ENCODE measurements at regions not wholly inside any gene's neighbourhood (a gene's known extent, or its start where the extent isn't known, plus 50 kb on each side); places are given as distances from the start of the nearest gene placed in this dataset.

- H3K4me3 ChIP-seq, result no peak overlapping the region
- H3K27ac ChIP-seq, result no peak overlapping the region
- 85 to 91% methylated on average over 3 of the region's 3 CpGs for WGBS, 2 donors
Measured at GRCh38 chr13:57784633-57785032, 153.1 kb downstream of the PCDH17 start.

DNA sequence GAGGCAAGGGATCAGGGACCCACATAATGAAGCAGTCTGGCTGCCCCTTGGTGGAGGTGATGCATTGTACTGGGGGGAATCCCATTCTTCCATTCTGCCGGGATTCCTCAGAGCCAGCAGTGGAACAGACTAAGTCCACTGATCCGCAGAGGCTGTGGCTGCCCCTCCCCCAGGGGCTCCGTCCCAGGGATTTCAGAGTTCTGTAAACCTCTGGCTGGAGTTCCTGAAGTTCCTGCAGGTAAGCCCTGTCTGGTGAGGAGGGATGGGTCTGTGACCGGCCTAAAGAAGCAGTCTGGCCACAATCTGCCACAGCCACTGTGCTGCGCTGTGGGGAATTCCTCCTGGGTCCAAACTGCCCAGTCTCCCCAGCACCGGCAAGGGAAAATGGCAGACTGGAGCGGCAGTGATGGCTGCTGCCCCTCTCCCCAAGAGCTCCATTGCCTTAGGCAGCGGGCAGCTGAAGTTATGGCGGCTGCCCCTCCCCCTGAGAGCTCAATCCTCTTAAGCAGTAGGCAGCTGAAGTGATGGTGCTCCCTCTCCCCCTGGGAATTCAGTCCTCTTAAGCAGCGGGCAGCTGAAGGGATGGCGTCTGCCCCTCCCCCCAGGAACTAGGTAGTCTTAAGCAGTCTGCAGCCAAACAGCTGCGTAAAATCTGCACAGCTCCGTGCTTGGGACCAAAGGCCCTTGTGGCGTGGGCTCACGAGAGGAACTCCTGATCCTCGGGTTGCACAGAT, 155.7 kb downstream of the PCDH17 start:
- WGBS, 2 donors, result 95% methylated on average over 16 of the region's 16 CpGs; no CpG with 5 or more reads in 1 of the 2 donors
- Histone ChIP-seq H3K27me3 (no peaks in the 10 kb centered on the region), H3K4me1 (no peaks in the 10 kb centered on the region), H3K9me3 (no peaks in the 10 kb centered on the region), H3K4me3 (no peak overlapping the region), H3K27ac (no peak overlapping the region), H3K36me3 (no peaks in the 10 kb centered on the region)
- ATAC-seq (ENCODE audit: low FRiP score in 2 of 2), result no peak
- DNase-seq, result no peak
- TF ChIP-seq POLR2A (IDR thresholded peaks at IDR 0.05) (no peak), POLR2AphosphoS5 (IDR thresholded peaks at IDR 0.05) (no peak), CTCF (IDR thresholded peaks at IDR 0.05) (no peak), EP300 (IDR thresholded peaks at IDR 0.05) (no peak)

More at GRCh38 chr13:57784633-57785032, 153.1 kb downstream of the PCDH17 start:
- no peak for ATAC-seq (ENCODE audit: low FRiP score in 2 of 2)
- Histone ChIP-seq H3K27me3 (no peaks in the 10 kb centered on the region), H3K9me3 (no peaks in the 10 kb centered on the region), H3K4me1 (no peaks in the 10 kb centered on the region), H3K36me3 (no peaks in the 10 kb centered on the region)
- no peak for TF ChIP-seq EP300 (IDR thresholded peaks at IDR 0.05)
- no peak for TF ChIP-seq CTCF (IDR thresholded peaks at IDR 0.05)
- no peak for TF ChIP-seq POLR2AphosphoS5 (IDR thresholded peaks at IDR 0.05)
- no peak for TF ChIP-seq POLR2A (IDR thresholded peaks at IDR 0.05)
- no peak for DNase-seq

DNA sequence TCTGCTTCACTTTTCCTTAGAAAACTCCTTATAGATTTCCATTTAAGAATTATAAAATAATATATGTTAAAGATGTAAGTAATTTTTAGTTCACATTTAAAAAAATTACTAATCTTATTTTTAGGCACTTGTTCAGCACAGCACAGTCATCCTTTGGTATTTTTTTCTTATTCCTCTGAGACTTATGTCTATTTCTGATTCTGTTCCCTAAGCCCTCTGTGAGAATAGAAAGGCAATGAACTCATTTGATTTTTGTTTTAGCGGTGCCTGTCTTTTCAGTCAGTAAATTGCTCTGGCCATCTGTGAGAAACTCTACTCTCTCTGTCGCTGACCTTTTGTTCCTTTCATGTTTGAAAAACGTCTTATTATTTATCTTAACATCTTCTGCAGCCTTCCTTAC, 168.1 kb downstream of the PCDH17 start:
- Histone ChIP-seq H3K9me3 (no peaks in the 10 kb centered on the region), H3K27ac (no peak overlapping the region), H3K27me3 (no peaks in the 10 kb centered on the region), H3K4me1 (no peaks in the 10 kb centered on the region), H3K36me3 (no peaks in the 10 kb centered on the region), H3K4me3 (no peak overlapping the region)
- WGBS, 2 donors, result 38 to 43% methylated on average over 3 of the region's 3 CpGs
- ATAC-seq (ENCODE audit: low FRiP score in 2 of 2), result no peak
- DNase-seq, result no peak
- TF ChIP-seq CTCF (IDR thresholded peaks at IDR 0.05), result no peak
- TF ChIP-seq POLR2AphosphoS5 (IDR thresholded peaks at IDR 0.05), result no peak
- no peak for TF ChIP-seq POLR2A (IDR thresholded peaks at IDR 0.05)
- no peak for TF ChIP-seq EP300 (IDR thresholded peaks at IDR 0.05)

- ATAC-seq (ENCODE audit: low FRiP score in 2 of 2) (no peak), DNase-seq (no peak)
- Histone ChIP-seq H3K27me3 (no peaks in the 10 kb centered on the region), H3K9me3 (no peaks in the 10 kb centered on the region), H3K27ac (no peak overlapping the region), H3K36me3 (no peaks in the 10 kb centered on the region), H3K4me1 (no peaks in the 10 kb centered on the region), H3K4me3 (no peak overlapping the region)
- 78 to 81% methylated on average over 2 of the region's 2 CpGs for WGBS, 2 donors
- no peak for TF ChIP-seq POLR2A (IDR thresholded peaks at IDR 0.05)
- TF ChIP-seq EP300 (IDR thresholded peaks at IDR 0.05), result no peak
- no peak for TF ChIP-seq CTCF (IDR thresholded peaks at IDR 0.05)
- no peak for TF ChIP-seq POLR2AphosphoS5 (IDR thresholded peaks at IDR 0.05)
Measured at GRCh38 chr13:57813651-57814050, 182.1 kb downstream of the PCDH17 start.

DNA sequence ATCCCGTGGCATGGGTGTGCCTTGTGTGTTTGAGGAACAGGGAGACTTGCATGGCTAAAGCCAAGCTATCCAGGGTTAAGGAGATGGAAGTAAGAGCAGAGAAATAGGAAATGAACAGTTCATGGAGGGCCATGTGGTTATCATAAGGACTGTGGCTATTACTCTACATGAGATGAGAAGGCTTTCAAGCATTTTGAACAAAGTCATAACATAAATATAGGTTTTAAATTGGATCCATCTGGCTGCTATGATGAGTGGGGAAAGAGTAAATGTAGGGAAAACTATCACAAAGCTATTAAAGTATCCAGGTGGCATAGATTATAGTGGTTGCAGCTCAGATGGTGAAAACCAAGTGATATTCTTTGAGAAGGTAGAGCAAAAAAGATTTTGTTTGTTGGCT, 184.1 kb downstream of the PCDH17 start:
- H3K27ac ChIP-seq, result no peak overlapping the region
- H3K36me3 ChIP-seq, result no peaks in the 10 kb centered on the region
- H3K27me3 ChIP-seq, result no peaks in the 10 kb centered on the region
- H3K9me3 ChIP-seq, result no peaks in the 10 kb centered on the region
- no peak for TF ChIP-seq EP300 (IDR thresholded peaks at IDR 0.05)
- no peak for TF ChIP-seq CTCF (IDR thresholded peaks at IDR 0.05)
- no peak for TF ChIP-seq POLR2AphosphoS5 (IDR thresholded peaks at IDR 0.05)
- TF ChIP-seq POLR2A (IDR thresholded peaks at IDR 0.05), result no peak
- no peaks in the 10 kb centered on the region for H3K4me1 ChIP-seq
- no peak for DNase-seq
- ATAC-seq (ENCODE audit: low FRiP score in 2 of 2), result no peak
- WGBS, 2 donors, result 87 to 100% methylated on average over 1 of the region's 1 CpG
- no peak overlapping the region for H3K4me3 ChIP-seq

Data from upper lobe of left lung (tissue), 6 donors.